HG02678 (cell line): ENCODE measurements at regions not wholly inside any gene's neighbourhood (a gene's known extent, or its start where the extent isn't known, plus 50 kb on each side); places are given as distances from the start of the nearest gene placed in this dataset.
"Not testable (repeated sequence)": the region's sequence is repeated elsewhere in the genome, so short reads cannot be mapped to it uniquely, and the experiment has no call there.

ENCODE experiments used
- ATAC-seq: cut with Tn5 transposase; IDR thresholded peaks from one replicate; pipeline ENCODE4 v1.9.1; 2021; ENCODE audit warnings: mild to moderate bottlenecking, moderate library complexity; ENCODE audit not compliant: unreplicated experiment

DNA sequence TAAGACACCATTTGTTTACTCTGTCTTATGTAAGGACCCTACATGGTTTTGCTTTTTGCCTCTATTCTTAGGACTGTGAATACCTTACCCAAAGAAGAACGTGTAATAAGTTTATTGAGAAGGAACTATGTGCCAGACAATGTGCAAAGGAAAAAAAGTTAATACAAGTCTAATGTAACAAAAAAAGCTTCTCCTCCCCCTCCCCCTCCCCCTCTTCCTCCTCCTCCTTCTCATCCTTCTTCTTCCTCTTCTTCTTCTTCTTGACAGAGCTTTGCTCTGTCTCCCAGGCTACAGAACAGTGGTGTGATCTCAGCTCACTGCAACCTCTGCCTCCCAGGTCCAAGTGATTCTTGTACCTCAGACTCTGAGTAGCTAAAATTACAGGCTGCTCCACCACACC is 50.9 kb upstream of the MITF start:
- no peak for ATAC-seq

DNA sequence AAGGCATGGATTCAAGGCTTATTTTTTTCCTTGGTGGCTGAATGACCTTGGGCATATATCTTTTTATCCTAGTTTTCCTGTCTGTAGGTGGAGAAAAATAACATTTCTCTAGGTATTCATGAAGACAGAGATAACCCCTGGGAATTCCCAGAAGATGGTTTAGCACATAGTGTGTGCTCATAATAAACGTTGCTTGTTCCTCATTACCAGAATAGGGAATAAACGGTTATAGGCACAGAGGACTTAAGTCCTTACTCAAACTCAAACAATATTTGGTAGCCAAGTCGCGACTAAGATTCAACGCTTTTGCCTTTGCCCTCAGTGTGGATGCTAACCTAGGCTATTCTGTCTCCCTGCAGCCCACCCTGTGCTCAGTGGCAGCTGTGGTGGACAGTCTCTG is 51.6 kb upstream of the MITF start:
- no peak for ATAC-seq

- ATAC-seq, result no peak
These were observed 53.2 kb upstream of the MITF start for GRCh38 chr3:69686056-69686455.

GRCh38 chr3:69684309-69684961 is 54.8 kb upstream of the MITF start:
- ATAC-seq, result no peak

DNA sequence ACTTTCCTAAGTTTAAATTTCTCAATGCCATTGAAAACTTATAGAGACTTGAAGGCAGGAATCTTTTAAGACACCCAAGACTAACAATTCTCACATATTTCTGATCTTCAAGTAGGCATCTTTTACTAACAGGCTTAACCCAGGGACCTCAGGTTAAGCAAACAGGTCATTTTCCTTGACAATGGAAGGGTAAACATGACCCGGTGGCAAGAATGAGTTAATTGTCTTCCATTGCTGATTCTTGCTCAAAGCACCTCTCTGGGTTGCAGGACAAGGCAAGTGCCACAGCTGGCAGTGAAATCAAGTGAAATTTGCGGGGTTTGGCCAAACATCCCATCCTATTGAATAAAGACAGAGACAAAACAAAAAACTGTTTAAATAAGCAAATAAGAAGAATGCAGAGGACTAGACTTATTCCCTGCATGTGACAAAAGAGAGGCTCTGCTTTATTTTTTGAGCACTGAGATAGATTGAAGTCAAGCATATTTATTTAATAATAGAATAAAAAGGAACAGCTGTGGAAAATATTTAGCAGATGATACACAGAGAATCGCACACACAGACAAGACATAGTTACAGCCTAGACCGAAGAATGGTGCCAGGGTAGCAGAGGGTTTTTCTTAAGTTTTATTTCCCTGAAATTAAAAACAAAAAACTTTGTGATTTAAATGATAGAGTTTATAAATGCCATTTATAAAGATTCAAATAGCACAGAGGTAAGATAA is 56.0 kb upstream of the MITF start:
- ATAC-seq, result no peak

DNA sequence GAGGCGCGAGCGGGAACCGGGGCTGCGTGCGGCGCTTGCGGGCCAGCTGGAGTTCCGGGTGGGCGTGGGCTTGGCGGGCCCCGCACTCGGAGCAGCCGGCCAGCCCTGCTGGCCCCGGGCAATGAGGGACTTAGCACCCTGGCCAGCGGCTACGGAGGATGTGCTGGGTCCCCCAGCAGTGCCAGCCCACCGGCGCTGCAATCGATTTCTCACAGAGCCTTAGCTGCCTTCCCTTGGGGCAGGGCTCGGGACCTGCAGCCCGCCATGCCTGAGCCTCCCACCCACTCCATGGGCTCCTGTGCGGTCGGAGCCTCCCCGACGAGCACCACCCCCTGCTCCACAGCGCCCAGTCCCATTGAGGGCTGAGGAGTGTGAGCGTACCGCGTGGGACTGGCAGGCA is 61.8 kb upstream of the MITF start:
- ATAC-seq, result not testable (repeated sequence)

DNA sequence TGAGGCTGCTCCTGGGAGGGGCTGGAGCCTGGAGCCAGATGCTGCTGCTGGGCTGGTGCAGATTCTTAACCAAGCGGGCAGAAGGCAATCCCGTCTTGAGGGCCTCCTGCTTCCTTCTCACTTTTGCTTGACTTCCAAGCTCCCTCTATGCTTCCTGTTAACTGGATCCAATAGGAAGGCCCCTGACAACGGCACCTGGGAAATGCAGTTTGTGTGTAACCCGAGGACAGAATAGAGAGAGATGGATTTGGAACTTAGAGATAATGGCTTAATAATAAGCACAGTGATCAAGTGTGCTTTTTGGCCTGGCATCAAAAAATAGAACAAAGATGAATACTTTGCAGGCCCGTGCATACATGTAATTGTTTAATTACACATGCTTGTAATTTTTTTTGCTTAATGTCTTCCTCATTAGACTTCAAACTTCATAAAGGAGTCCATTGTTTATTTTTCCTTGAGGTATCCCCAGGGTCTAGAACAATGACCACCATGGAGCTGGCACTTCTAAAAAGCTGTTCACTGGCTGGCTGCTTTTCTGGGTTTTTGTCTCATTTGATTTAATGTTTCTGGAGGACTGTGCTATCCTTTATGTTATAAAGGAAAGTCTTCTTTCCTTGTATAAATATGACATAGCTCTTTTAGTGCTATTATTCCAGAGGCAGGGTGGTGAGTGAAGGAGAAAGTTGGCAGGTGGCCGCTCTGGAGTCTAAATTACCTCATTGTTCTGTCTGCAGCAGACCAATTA is 63.3 kb upstream of the MITF start:
- ATAC-seq, result no peak

DNA sequence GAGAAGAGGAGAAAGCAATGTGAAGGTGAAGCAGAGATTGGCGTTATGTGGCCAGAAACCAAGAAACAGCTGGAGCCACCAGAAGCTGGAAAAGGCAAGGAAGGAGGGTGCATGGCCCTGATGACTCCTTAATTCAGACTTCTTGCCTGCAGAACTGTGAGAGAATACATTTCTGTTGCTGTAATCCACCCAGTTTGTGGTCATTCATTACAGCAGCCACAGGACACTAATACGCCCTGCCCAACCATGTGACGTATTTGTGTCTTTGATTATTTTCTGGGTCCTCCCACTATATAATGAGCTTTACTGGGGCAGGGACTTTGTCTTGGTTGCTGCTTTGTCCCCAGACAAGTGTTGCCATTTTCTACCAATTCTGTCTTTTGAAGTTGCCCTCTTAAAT is 64.5 kb upstream of the MITF start:
- ATAC-seq, result no peak

GRCh38 chr3:69671082-69671952 is 67.9 kb upstream of the MITF start:
- no peak for ATAC-seq

GRCh38 chr3:69669070-69669469 is 70.2 kb upstream of the MITF start:
- no peak for ATAC-seq

GRCh38 chr3:69665026-69665737 is 74.1 kb upstream of the MITF start:
- ATAC-seq, result no peak

DNA sequence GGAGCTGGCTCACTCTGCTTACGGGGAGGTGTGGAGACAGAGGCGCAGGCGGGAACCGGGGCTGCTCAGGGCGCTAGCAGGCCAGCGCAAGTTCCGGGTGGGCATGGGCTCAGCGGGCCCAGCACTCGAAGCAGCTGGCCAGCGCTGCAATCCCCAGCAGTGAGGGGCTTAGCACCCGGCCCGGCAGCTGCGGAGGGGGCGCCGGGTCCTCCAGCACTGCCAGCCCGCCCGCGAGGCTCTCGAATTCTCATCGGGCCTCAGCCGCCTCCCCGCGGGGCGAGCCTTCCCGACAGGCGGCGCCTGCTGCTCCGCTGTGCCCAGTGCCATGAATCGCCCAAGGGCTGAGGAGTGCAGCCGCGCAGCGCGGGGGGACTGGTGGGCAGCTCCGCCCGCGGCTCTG is 78.6 kb upstream of the MITF start:
- no peak for ATAC-seq

- no peak for ATAC-seq
These were observed 79.9 kb upstream of the MITF start for GRCh38 chr3:69659180-69659910.

DNA sequence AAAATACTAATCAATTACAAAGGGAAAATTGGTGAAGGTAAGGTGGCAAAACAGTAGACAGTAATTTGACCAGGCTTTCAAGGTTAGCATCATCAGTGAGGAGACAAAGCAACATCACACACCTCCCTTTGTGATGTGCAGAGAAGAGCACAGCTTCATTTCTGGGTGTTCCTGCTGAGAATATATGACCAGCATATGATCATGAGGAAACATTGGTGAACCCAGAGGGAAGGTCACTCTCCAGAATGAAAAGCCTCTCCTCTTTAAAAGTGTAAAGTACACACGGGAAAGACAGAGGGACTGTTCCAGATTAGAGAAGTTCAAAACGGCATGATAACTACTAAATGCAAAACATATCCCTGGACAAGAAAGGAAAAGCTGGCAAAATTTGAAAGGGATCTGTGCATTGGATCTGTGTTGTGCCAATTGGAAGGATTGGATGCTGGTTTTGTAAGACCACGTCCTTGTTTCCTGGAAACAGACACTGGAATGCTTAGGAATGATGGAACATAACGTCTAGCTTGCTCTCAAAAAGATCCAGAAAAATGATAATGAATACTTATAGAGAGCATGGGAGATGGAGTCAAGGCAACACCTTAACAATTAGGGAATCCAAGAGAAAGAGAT is 80.6 kb upstream of the MITF start:
- ATAC-seq, result no peak

DNA sequence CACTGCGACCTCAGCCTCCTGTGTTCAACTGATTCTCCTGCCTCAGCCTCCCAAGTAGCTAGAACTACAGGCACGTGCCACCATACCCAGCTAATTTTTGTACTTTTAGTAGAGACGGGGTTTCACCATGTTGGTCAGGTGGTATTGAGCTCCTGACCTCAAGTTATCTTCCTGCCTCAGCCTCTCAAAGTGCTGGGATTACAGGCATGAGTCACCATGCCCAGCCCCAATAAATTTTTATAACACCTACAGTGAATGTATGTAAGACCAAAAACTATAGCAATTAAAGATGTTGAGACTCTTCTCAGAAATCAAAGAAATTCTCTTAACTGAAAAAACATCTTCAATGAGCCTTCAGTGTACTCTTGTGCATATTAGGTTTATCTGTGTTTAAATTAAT is 82.2 kb upstream of the MITF start:
- not testable (repeated sequence) for ATAC-seq

DNA sequence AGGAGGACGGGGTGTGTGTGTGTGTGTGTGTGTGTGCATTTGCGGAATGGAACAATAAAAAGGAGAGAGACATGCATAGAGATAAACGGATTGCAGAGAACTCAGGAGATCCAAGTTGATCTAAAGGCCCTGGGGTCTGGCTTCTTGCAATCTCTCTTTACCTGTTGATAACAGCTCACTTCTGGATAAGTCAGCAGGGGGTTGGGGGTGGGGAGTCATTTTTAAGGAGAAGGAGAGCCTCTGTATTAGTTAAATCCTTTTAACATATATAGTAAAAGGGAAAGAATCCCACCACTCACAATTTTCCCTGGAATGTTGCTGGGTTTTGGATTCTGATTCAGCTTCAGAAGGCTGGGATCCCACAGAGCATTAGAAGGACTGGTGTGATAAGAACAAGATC is 87.5 kb upstream of the MITF start:
- ATAC-seq, result no peak

DNA sequence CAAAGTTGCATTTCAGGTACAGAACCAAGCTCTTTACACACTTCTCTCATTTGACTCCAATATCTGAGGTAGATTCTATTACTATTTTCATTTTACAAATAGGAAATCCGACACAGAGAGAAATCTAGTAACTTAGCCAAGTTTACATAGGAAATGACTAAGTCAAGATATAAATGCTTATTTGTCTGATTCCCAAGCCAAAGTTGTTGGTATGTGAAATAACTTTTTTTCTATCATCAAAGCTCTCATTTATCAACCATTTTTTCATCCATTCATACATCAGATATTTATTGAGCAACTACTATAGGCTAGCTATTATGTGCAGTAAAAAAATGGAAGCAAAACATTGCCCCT is 89.2 kb upstream of the MITF start:
- ATAC-seq, result no peak

DNA sequence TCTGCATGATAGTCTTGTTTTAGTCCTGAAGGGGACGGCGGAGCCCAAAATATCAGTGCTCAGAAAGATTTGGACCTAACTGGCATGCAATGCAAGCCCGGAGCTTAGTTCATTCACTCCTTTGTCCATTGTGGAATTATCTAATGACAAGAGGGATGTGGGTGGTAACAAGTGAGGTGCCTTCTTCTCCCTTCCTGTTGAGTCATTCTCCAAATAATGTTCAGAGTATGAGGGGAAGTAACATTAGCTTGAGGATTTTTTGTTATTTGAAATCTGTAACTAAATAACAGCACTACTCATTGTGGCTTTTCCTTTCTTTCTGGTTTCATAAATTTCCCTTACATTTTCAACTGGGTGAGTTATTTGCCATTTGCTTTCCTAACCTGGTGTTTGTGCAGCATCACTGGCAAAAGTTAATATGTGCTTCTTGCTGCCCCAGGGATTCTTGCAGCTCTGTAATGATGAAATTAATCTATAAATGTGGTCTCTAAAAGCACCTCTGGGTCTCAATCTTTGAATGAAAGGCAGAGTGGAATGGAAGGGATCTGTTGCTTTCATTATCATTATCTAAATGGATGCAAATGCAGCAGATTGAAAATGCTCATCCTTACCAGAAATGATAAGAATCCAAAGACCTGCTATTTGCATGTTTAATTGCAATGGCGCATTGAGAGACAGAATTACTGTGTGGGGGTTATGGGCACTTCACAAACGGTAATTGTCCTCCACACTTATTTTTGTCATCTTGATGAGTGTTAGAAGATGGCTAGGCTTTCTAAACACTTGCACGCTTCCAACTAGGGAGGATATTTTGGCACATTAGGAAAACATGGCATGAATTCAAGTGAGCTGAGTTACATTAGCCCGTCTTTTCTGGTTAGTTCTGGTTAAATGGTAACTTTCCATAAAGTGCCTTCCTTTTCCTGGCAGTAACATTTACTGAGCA is 89.9 kb upstream of the MITF start:
- ATAC-seq, result no peak
